Coronary artery (tissue), 2 donors: ENCODE measurements at regions not wholly inside any gene's neighbourhood (a gene's known extent, or its start where the extent isn't known, plus 50 kb on each side); places are given as distances from the start of the nearest gene placed in this dataset.
"Not testable (repeated sequence)": the region's sequence is repeated elsewhere in the genome, so short reads cannot be mapped to it uniquely, and the experiment has no call there.

ENCODE experiments used
- DNase-seq: peaks from one replicate; pipeline ENCODE4 v3.0.0-alpha.2; 2017; ENCODE audit warnings: low spot score
- H3K27ac ChIP-seq, 2 donors: fragments of 200-600 bp; sonication (generic); one replicate each; pipeline ENCODE4 v1.5.1; 2016 to 2019
- H3K4me3 ChIP-seq: fragments of 200-600 bp; sonication (generic); 2 replicates; pipeline ENCODE4 v1.5.1; 2016; ENCODE audit warnings: mild to moderate bottlenecking, moderate library complexity
- CTCF ChIP-seq: fragments of 200-600 bp; sonication (generic); IDR thresholded peaks from one replicate; pipeline ENCODE4 v1.5.1; 2019; ENCODE audit warnings: antibody characterized with exemption

- Histone ChIP-seq H3K27ac (no peak overlapping the region), H3K4me3 (no peak overlapping the region)
- TF ChIP-seq CTCF = no peak
- DNase-seq = no peak
These were observed 799.9 kb upstream of the CDH10 start for GRCh38 chr5:25444697-25445096.

DNA sequence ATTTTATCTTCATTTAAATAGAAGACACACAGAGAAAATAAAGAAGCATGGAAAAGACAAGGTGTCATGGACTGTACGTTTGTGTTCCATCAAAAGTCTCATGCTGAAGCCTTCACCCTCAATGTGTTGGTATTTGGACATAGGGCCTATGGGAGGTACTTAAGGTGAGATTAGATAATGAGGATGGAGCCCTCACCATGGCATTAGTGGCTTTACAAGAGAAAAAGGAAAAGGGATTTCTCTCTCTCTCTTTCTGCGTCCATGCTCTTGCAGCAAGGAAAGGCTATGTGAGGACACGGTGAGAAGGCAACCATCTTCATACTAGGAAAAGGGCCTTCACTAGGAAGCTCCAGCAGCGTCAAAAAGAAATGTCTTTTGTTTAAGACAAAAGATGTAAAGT is 797.0 kb upstream of the CDH10 start:
- DNase-seq = no peak
- no peak for TF ChIP-seq CTCF

DNA sequence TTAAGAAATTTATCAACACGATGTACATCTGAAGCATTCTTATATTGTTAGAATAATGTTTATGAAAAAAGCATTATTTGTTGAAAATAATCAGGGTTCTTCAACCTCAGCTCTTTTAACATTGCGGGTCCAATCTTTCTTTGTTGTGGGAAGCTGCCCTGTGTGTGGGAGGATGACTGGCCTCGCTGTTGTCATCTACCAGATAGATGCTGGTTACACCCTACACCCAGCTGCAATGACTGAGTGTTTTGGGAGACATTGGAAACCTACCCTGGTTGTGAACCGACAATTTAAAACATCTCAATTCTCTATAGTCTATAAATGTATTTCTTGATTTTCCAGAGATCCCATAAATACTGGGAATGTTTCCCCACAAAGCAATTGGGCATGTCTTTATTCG is 794.2 kb upstream of the CDH10 start:
- DNase-seq = no peak
- no peak overlapping the region for H3K27ac ChIP-seq
- TF ChIP-seq CTCF = no peak
- no peak overlapping the region for H3K4me3 ChIP-seq

More for the DNA sequence above, 797.0 kb upstream of the CDH10 start:
- Histone ChIP-seq H3K4me3 (no peak overlapping the region), H3K27ac (no peak overlapping the region)

- H3K27ac ChIP-seq, H3K4me3 ChIP-seq, DNase-seq: not testable (repeated sequence)
These were observed 793.6 kb upstream of the CDH10 start for GRCh38 chr5:25438375-25438774.

DNA sequence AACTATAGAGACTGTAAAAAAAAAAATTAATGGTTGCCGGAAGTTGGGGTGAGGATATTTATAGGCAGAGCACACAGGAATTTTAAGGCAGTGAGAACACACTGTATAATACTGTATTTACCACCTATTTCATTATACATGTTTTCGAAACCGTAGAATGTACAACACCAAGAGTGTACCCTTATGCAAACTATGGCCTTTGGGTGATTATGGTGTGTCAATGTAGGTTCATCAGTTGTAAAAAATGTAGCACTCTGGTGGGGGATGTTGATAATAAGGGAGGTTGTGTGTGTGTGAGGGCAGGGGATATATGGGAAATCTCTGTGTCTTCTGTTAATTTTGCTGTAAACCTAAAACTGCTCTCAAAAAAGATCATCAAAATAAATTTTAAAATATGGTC is 791.7 kb upstream of the CDH10 start:
- Histone ChIP-seq H3K27ac (no peak overlapping the region), H3K4me3 (no peak overlapping the region)
- DNase-seq = no peak
- TF ChIP-seq CTCF = no peak

DNA sequence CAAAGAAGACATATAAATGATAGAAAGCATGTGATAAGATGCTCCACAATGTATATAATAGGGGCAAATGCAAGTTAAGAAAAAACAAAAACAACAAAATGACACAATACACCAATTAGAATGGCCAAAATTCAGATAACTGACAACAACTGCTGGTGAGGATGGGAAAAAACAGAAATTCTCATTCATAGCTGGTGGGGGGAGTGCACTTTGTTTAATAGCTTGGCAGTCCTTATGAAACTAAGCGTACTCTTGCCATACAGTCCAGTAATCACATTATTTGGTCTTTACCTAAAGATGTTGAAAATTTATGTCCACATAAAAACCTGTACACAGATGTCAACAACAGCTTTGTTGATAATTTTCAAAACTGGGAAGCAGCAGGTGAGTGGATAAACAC is 791.1 kb upstream of the CDH10 start:
- no peak overlapping the region for H3K4me3 ChIP-seq
- TF ChIP-seq CTCF = no peak
- DNase-seq = no peak
- H3K27ac ChIP-seq = no peak overlapping the region

DNA sequence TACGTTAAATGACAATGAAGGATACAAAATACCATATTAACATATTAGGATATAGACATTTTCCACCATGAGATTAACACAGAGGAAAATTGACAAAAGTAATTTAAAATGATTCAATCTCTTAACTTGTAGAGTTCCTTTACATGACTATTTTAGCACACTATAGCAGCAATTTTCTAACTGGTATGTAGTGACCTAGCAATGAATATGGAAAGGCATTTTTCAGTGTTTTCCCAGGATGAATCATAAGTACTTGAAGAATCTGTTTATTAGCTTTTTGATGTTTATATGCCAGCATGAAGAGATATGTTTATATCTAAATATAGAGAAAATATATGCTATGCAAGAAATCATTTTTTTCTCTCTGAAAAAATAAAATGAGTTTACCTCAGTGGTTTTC is 782.5 kb upstream of the CDH10 start:
- no peak for DNase-seq
- TF ChIP-seq CTCF = no peak
- Histone ChIP-seq H3K27ac (no peak overlapping the region), H3K4me3 (no peak overlapping the region)

DNA sequence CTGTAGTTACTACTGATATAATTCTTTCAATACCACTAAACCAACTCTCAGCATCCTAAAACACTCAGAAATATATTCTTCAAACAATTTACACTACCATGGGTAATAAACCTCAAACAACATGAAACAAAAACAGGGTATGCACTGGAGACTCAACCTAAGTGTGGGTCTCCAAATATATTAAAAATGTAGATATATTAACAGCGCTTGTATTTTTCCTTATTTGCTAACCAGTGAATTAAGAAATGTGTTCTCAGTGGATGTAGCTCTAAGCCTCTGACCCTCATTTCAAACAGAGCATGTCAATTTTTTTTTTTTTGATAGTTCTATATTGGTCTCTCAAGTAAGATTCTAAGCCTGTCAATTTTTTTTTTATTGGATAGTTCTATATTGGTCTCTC is 778.5 kb upstream of the CDH10 start:
- no peak for TF ChIP-seq CTCF
- Histone ChIP-seq H3K27ac (no peak overlapping the region), H3K4me3 (no peak overlapping the region)
- DNase-seq = no peak
